ENCODE measurements at regions not wholly inside any gene's neighbourhood (a gene's known extent, or its start where the extent isn't known, plus 50 kb on each side); places are given as distances from the start of the nearest gene placed in this dataset.

DNA sequence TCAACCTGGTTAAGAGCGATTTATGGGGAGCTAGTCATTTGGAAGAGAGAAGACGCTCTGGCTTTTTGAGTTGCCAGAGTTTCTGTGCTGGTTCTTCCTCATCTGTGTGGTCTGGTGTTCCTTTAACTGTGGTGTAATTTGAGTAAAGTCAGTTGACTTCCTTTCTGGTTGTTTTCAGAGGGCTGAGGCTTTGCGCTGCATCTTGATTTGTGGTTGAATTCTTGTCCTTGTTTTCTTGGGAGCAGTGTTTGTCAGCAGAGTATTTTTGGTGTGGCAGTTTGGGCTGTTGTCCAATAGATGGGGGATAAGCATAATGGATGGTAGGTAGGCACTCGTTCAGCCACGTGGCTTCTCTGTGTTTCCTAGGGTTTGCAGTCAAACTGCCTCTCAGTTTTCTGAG, 2143.2 kb upstream of the TENM3 start:
- TF ChIP-seq, protein P1, sequence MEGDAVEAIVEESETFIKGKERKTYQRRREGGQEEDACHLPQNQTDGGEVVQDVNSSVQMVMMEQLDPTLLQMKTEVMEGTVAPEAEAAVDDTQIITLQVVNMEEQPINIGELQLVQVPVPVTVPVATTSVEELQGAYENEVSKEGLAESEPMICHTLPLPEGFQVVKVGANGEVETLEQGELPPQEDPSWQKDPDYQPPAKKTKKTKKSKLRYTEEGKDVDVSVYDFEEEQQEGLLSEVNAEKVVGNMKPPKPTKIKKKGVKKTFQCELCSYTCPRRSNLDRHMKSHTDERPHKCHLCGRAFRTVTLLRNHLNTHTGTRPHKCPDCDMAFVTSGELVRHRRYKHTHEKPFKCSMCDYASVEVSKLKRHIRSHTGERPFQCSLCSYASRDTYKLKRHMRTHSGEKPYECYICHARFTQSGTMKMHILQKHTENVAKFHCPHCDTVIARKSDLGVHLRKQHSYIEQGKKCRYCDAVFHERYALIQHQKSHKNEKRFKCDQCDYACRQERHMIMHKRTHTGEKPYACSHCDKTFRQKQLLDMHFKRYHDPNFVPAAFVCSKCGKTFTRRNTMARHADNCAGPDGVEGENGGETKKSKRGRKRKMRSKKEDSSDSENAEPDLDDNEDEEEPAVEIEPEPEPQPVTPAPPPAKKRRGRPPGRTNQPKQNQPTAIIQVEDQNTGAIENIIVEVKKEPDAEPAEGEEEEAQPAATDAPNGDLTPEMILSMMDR (IDR thresholded peaks at IDR 0.05; ENCODE audit: insufficient read depth, low read length): no peak
- no peak overlapping the region for H3K4me3 ChIP-seq (ENCODE audit: low read depth, low read length)
- no peak for DNase-seq (ENCODE audit: low read depth)

- TF ChIP-seq, protein P1 (IDR thresholded peaks at IDR 0.05; ENCODE audit: insufficient read depth, low read length): no peak
- H3K4me3 ChIP-seq (ENCODE audit: low read depth, low read length): no peak overlapping the region
- no peak for DNase-seq (ENCODE audit: low read depth)
Observed at GRCh38 chr4:180100433-180101344, 2142.5 kb upstream of the TENM3 start.

- TF ChIP-seq, protein P1 (IDR thresholded peaks at IDR 0.05; ENCODE audit: insufficient read depth, low read length): no peak
- no peak for DNase-seq (ENCODE audit: low read depth)
- no peak overlapping the region for H3K4me3 ChIP-seq (ENCODE audit: low read depth, low read length)
Observed at GRCh38 chr4:180101348-180102083, 2141.7 kb upstream of the TENM3 start.

DNA sequence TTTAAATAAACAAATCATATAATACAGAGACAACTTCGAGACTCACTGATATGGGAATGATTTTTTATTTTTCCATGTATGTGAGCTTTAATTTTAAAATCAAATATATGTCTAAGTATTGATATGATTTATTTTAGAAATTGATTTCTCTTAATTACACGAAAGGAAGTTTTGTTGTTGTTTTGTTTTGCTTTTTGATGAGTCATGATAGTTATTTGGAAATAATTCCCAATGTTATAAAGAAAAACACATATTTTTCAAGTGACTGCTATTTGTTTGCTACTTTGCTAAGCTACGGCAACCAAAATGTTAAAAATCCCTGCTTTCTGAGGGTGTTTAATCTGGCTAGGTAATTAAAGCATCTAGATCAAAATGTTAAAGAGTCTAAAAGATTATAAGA, 2139.4 kb upstream of the TENM3 start:
- no peak overlapping the region for H3K4me3 ChIP-seq (ENCODE audit: low read depth, low read length)
- DNase-seq (ENCODE audit: low read depth): no peak
- TF ChIP-seq, protein P1 (IDR thresholded peaks at IDR 0.05; ENCODE audit: insufficient read depth, low read length): no peak

- no peak for DNase-seq (ENCODE audit: low read depth)
- no peak overlapping the region for H3K4me3 ChIP-seq (ENCODE audit: low read depth, low read length)
- TF ChIP-seq, protein P1 (IDR thresholded peaks at IDR 0.05; ENCODE audit: insufficient read depth, low read length): no peak
Observed at GRCh38 chr4:180105362-180105761, 2137.8 kb upstream of the TENM3 start.

- DNase-seq (ENCODE audit: low read depth): no peak
- TF ChIP-seq, protein P1 (IDR thresholded peaks at IDR 0.05; ENCODE audit: insufficient read depth, low read length): no peak
- no peak overlapping the region for H3K4me3 ChIP-seq (ENCODE audit: low read depth, low read length)
Observed at GRCh38 chr4:180106122-180106521, 2137.1 kb upstream of the TENM3 start.
